H1 (cell line): ENCODE measurements at regions not wholly inside any gene's neighbourhood (a gene's known extent, or its start where the extent isn't known, plus 50 kb on each side); places are given as distances from the start of the nearest gene placed in this dataset.

Experiments used
- CTCF ChIA-PET: fragments of 300-600 bp; sonication (Branson Sonifier 250); formaldehyde crosslinking; loops from one replicate; lab custom pipeline; 2021; ENCODE audit not compliant: partially characterized antibody; lab: Charles Lee
- POLR2A ChIA-PET: fragments of 300-600 bp; sonication (Branson Sonifier 250); formaldehyde crosslinking; loops from one replicate; lab custom pipeline; 2021; ENCODE audit warnings: inconsistent platforms; ENCODE audit not compliant: partially characterized antibody; lab: Charles Lee
- DNase-seq, 2 experiments: peaks; one replicate each; pipeline versions ENCODE4 v3.0.0 to v3.0.0-alpha.2; 2010 to 2022; ENCODE audit warnings: low spot score in 2 of 2, low read depth in 1 of 2, mixed read lengths in 1 of 2
- FAIRE-seq: peaks from 2 replicates; lab custom pipeline; 2011; peaks lifted over from hg19 to GRCh38; lab: Jason Lieb, UNC
- H2AFZ ChIP-seq: 2 replicates; pipeline ENCODE4 v1.8.1; 2012; ENCODE audit warnings: low read length, inconsistent platforms
- H2AK5ac ChIP-seq: 2 replicates; pipeline ENCODE4 v1.6.1; 2013; ENCODE audit warnings: low read depth, low read length
- H2BK120ac ChIP-seq: replicated peaks from 2 replicates; pipeline ENCODE3; 2013; ENCODE audit warnings: low read depth, low read length, inconsistent platforms
- H2BK12ac ChIP-seq: 2 replicates; pipeline ENCODE4 v1.6.1; 2013; ENCODE audit warnings: low read depth, low read length
- H2BK15ac ChIP-seq: 2 replicates; pipeline ENCODE4 v1.6.1; 2013; ENCODE audit warnings: low read length
- H2BK20ac ChIP-seq: 2 replicates; pipeline ENCODE4 v1.6.1; 2013; ENCODE audit warnings: low read length
- H2BK5ac ChIP-seq: 2 replicates; pipeline ENCODE4 v1.6.1; 2013; ENCODE audit warnings: low read depth, low read length
- H3K14ac ChIP-seq: 2 replicates; pipeline ENCODE4 v1.6.1; 2013; ENCODE audit warnings: inconsistent platforms; ENCODE audit not compliant: insufficient read length
- H3K18ac ChIP-seq: 2 replicates; pipeline ENCODE4 v1.6.1; 2013; ENCODE audit warnings: low read length; ENCODE audit errors: extremely low read depth
- H3K23ac ChIP-seq: 2 replicates; pipeline ENCODE4 v1.6.1; 2013; ENCODE audit warnings: inconsistent platforms; ENCODE audit not compliant: insufficient read length
- H3K23me2 ChIP-seq: 2 replicates; pipeline ENCODE4 v1.6.1; 2013; ENCODE audit warnings: low read depth, low read length
- H3K27ac ChIP-seq: 2 replicates; pipeline ENCODE4 v1.6.1; 2011; ENCODE audit warnings: low read depth, low read length, inconsistent platforms
- H3K27me3 ChIP-seq, 4 experiments: replicated peaks in 1 of 4; 1 replicate in 1 of 4; 2 replicates in 3 of 4; pipeline versions ENCODE4 v1.6.1 to v1.8.1; 2011 to 2013; ENCODE audit warnings: low read length in 3 of 4, mild to moderate bottlenecking in 3 of 4, inconsistent platforms in 2 of 4, mixed read lengths in 2 of 4, moderate library complexity in 1 of 4; ENCODE audit not compliant: control insufficient read depth in 3 of 4, insufficient read depth in 3 of 4; ENCODE audit errors: extremely low read depth in 1 of 4
- H3K36me3 ChIP-seq, 4 experiments: 2 replicates each; pipeline versions ENCODE4 v1.6.1 to v1.8.1; 2011 to 2013; ENCODE audit warnings: mild to moderate bottlenecking in 4 of 4, low read length in 3 of 4, moderate library complexity in 2 of 4, control low read depth in 1 of 4, inconsistent platforms in 1 of 4; ENCODE audit not compliant: insufficient read depth in 4 of 4, control insufficient read depth in 2 of 4
- H3K4ac ChIP-seq: replicated peaks from 2 replicates; pipeline ENCODE3; 2013; ENCODE audit warnings: low read length, low read depth, mixed read lengths, inconsistent platforms; ENCODE audit not compliant: insufficient read length
- H3K4me1 ChIP-seq, 4 experiments: replicated peaks in 1 of 4; 1 replicate in 1 of 4; 2 replicates in 3 of 4; pipeline versions ENCODE4 v1.6.1 to v1.8.1; 2011 to 2013; ENCODE audit warnings: low read length in 3 of 4, inconsistent platforms in 2 of 4, mixed read lengths in 1 of 4; ENCODE audit not compliant: insufficient read depth in 4 of 4, control insufficient read depth in 3 of 4
- H3K4me2 ChIP-seq, 2 experiments: 2 replicates each; pipeline versions ENCODE4 v1.6.1 to v1.8.1; 2011 to 2013; ENCODE audit warnings: low read depth in 2 of 2, low read length in 2 of 2, control low read depth in 1 of 2, inconsistent platforms in 1 of 2, mild to moderate bottlenecking in 1 of 2; ENCODE audit not compliant: insufficient read depth in 1 of 2
- H3K4me3 ChIP-seq, 4 experiments: fragments of 200-600, 300-600 bp in 1 of 4; sonication (generic), shearing (Covaris generic), sonication (Bioruptor Twin) in 1 of 4; 2 replicates each; pipeline versions ENCODE4 v1.5.1 to v1.8.1; 2011 to 2016; ENCODE audit warnings: low read length in 4 of 4, low read depth in 3 of 4, control low read depth in 2 of 4, inconsistent platforms in 2 of 4, mild to moderate bottlenecking in 2 of 4, mixed read lengths in 1 of 4, moderate library complexity in 1 of 4; ENCODE audit not compliant: insufficient read depth in 2 of 4; ENCODE audit errors: extremely low read depth in 1 of 4
- H3K56ac ChIP-seq: replicated peaks from 2 replicates; pipeline ENCODE3; 2013; ENCODE audit warnings: low read depth, mild to moderate bottlenecking, mixed read lengths, low read length, inconsistent platforms; ENCODE audit not compliant: insufficient read length
- H3K79me1 ChIP-seq: 2 replicates; pipeline ENCODE4 v1.6.1; 2013; ENCODE audit warnings: low read depth, low read length, control low read depth
- H3K79me2 ChIP-seq, 2 experiments: 2 replicates each; pipeline versions ENCODE4 v1.6.1 to v1.8.1; 2012 to 2013; ENCODE audit warnings: low read length in 2 of 2, mild to moderate bottlenecking in 2 of 2, inconsistent platforms in 1 of 2; ENCODE audit not compliant: insufficient read depth in 2 of 2, control insufficient read depth in 1 of 2
- H3K9ac ChIP-seq, 4 experiments: replicated peaks in 1 of 4; 1 replicate in 1 of 4; 2 replicates in 3 of 4; pipeline versions ENCODE4 v1.6.1 to v1.8.1; 2011 to 2013; ENCODE audit warnings: low read depth in 3 of 4, low read length in 3 of 4, control low read depth in 2 of 4, mild to moderate bottlenecking in 2 of 4, moderate library complexity in 2 of 4, inconsistent platforms in 1 of 4; ENCODE audit errors: extremely low read depth in 1 of 4
- H3K9me3 ChIP-seq, 2 experiments: 2 replicates each; pipeline versions ENCODE4 v1.6.1 to v1.8.1; 2012 to 2013; ENCODE audit warnings: mild to moderate bottlenecking in 2 of 2, moderate library complexity in 2 of 2, control low read depth in 1 of 2, inconsistent platforms in 1 of 2, low read depth in 1 of 2, low read length in 1 of 2, mixed read lengths in 1 of 2; ENCODE audit not compliant: insufficient read depth in 2 of 2
- H4K20me1 ChIP-seq, 2 experiments: replicated peaks in 1 of 2; 2 replicates each; pipeline versions ENCODE3 to v1.8.1; 2011 to 2013; ENCODE audit warnings: inconsistent platforms in 2 of 2, low read length in 2 of 2, mild to moderate bottlenecking in 1 of 2; ENCODE audit not compliant: insufficient read depth in 2 of 2, control insufficient read depth in 1 of 2
- H4K5ac ChIP-seq: 2 replicates; pipeline ENCODE4 v1.6.1; 2013; ENCODE audit warnings: low read length, low read depth, mixed read lengths, inconsistent platforms; ENCODE audit not compliant: insufficient read length
- H4K8ac ChIP-seq: 2 replicates; pipeline ENCODE4 v1.8.0; 2013; ENCODE audit warnings: mild to moderate bottlenecking, moderate library complexity, low read length, inconsistent platforms; ENCODE audit not compliant: insufficient read depth; ENCODE audit errors: extremely low read depth
- H4K91ac ChIP-seq: replicated peaks from 2 replicates; pipeline ENCODE3; 2013; ENCODE audit warnings: low read length, mixed read lengths, inconsistent platforms; ENCODE audit not compliant: insufficient read length
- RAD21 ChIP-seq, 2 experiments: IDR thresholded peaks in 1 of 2; conservative IDR thresholded peaks in 1 of 2; 2 replicates each; pipeline ENCODE4 v1.6.1; 2011; ENCODE audit warnings: low read depth in 2 of 2, low read length in 2 of 2, improper control_type of control experiment in 1 of 2, inconsistent platforms in 1 of 2, mild to moderate bottlenecking in 1 of 2, moderate library complexity in 1 of 2
- WGBS, 2 experiments: shearing (Covaris generic) in 1 of 2; methylation state at CpG; one replicate each; pipeline versions ENCODE4 v1.1.6 to v1.1.7; 2013 to 2015; ENCODE audit warnings: low lambda C conversion rate in 2 of 2, mixed read lengths in 2 of 2, inconsistent platforms in 1 of 2, low coverage in 1 of 2, missing lambda C conversion rate in 1 of 2; ENCODE audit not compliant: insufficient replicate concordance in 2 of 2, insufficient coverage in 1 of 2, insufficient read length in 1 of 2; ENCODE audit errors: extremely low coverage in 1 of 2, missing lambda C conversion rate in 1 of 2; 5-methylcytosine and 5-hydroxymethylcytosine counted together
- TF ChIP-seq, protein P1 (sequence below), 3 experiments: IDR thresholded peaks; 1 replicate in 2 of 3; 2 replicates in 1 of 3; pipeline versions ENCODE4 v1.5.1 to v1.6.1; 2011; ENCODE audit warnings: low read length in 3 of 3, mild to moderate bottlenecking in 3 of 3, inconsistent platforms in 2 of 3, low read depth in 1 of 3, moderate library complexity in 1 of 3; ENCODE audit not compliant: insufficient read depth in 1 of 3; ENCODE audit errors: control extremely low read depth in 1 of 3

DNA sequence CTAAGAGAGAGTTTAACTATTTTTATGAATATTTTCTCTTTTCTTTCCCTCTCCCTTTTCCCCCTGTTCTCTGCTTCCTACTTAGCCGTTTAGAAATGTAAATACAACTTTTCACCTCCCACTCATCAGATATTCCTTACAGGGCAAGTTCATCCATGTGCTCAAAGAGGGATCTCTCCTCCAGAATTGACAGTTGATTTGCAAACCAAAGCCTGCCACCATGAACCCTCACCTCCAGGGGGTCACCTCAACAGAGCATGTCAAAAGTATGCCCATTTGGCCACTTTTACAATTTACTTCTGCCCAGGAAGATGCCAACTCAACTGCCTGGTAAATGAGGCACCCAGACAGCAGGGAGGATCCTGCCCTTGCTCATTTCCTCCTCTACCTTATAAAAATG is 149.2 kb upstream of the GYPC start:
- FAIRE-seq (no peak), DNase-seq (no peak)
- Histone ChIP-seq H2BK120ac (no peak overlapping the region), H3K9me3 (no peaks in the 10 kb centered on the region), H4K5ac (no peak overlapping the region), H3K4ac (no peak overlapping the region), H3K9ac (no peak overlapping the region), H3K23me2 (no peaks in the 10 kb centered on the region), H3K27ac (no peak overlapping the region), H2BK12ac (no peak overlapping the region), H3K23ac (no peak overlapping the region), H4K91ac (no peak overlapping the region), H3K27me3 (no peaks in the 10 kb centered on the region), H3K79me2 (no peaks in the 10 kb centered on the region), H3K4me2 (no peak overlapping the region; a peak in 1 of 4 replicates), H3K4me1 (peaks cover 0 to 7% (median 4%) of the 10 kb centered on the region in 4 experiments; a peak in 3 of 7 replicates), H3K18ac (no peak overlapping the region), H3K4me3 (no peak overlapping the region), H3K36me3 (no peaks in the 10 kb centered on the region), H2BK15ac (no peak overlapping the region), H2BK20ac (no peak overlapping the region), H2AFZ (no peak overlapping the region), H3K79me1 (no peaks in the 10 kb centered on the region), H2BK5ac (no peak overlapping the region), H4K20me1 (no peaks in the 10 kb centered on the region), H4K8ac (no peak overlapping the region), H2AK5ac (no peak overlapping the region), H3K56ac (no peak overlapping the region), H3K14ac (no peak overlapping the region)
- no peak for TF ChIP-seq RAD21 (IDR thresholded peaks at IDR 0.05 in 1 of 2, conservative IDR thresholded peaks at IDR 0.05 in 1 of 2; ENCODE audit: low read depth in 2 of 2, low read length in 2 of 2)
- TF ChIP-seq, protein P1, sequence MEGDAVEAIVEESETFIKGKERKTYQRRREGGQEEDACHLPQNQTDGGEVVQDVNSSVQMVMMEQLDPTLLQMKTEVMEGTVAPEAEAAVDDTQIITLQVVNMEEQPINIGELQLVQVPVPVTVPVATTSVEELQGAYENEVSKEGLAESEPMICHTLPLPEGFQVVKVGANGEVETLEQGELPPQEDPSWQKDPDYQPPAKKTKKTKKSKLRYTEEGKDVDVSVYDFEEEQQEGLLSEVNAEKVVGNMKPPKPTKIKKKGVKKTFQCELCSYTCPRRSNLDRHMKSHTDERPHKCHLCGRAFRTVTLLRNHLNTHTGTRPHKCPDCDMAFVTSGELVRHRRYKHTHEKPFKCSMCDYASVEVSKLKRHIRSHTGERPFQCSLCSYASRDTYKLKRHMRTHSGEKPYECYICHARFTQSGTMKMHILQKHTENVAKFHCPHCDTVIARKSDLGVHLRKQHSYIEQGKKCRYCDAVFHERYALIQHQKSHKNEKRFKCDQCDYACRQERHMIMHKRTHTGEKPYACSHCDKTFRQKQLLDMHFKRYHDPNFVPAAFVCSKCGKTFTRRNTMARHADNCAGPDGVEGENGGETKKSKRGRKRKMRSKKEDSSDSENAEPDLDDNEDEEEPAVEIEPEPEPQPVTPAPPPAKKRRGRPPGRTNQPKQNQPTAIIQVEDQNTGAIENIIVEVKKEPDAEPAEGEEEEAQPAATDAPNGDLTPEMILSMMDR (IDR thresholded peaks at IDR 0.05; ENCODE audit: control extremely low read depth in 1 of 3, insufficient read depth in 1 of 3, low read depth in 1 of 3, low read length in 3 of 3) = peak in 1 of 3 experiments; percentile 5; a peak in 1 of 4 replicates
- ChIA-PET POLR2A (no interaction called here), CTCF (no interaction called here)
- WGBS, 2 experiments = 45% methylated on average over 1 of the region's 1 CpG; no CpG with 5 or more reads in 1 of the 2 experiments
